ENCODE measurements at regions not wholly inside any gene's neighbourhood (a gene's known extent, or its start where the extent isn't known, plus 50 kb on each side); places are given as distances from the start of the nearest gene placed in this dataset.

- no peaks in the 10 kb centered on the region for H3K36me3 ChIP-seq (ENCODE audit: control insufficient read depth in 3 of 3, insufficient read depth in 2 of 3, low read depth in 1 of 3, low read length in 3 of 3)
- FAIRE-seq (no peak), DNase-seq (no peak)
- H3K27me3 ChIP-seq (ENCODE audit: control insufficient read depth in 3 of 3, insufficient read depth in 3 of 3, low read length in 3 of 3): no peaks in the 10 kb centered on the region
- H3K4me3 ChIP-seq (ENCODE audit: low read depth in 1 of 3, low read length in 3 of 3): no peak overlapping the region
- no peak overlapping the region for H3K27ac ChIP-seq (ENCODE audit: low read depth in 1 of 3, low read length in 2 of 3)
- no peaks in the 10 kb centered on the region for H3K4me1 ChIP-seq (ENCODE audit: control insufficient read depth in 3 of 3, insufficient read depth in 2 of 3, low read depth in 1 of 3, low read length in 2 of 3)
- no peaks in the 10 kb centered on the region for H3K9me3 ChIP-seq (ENCODE audit: control insufficient read depth in 2 of 2, insufficient read depth in 1 of 2, low read depth in 1 of 2, low read length in 1 of 2)
- WGBS, 3 donors: 77 to 90% (median 79%) methylated on average over 4 of the region's 4 CpGs
These were observed 640.3 kb downstream of the TBC1D4 start for GRCh38 chr13:74841651-74842050.

DNA sequence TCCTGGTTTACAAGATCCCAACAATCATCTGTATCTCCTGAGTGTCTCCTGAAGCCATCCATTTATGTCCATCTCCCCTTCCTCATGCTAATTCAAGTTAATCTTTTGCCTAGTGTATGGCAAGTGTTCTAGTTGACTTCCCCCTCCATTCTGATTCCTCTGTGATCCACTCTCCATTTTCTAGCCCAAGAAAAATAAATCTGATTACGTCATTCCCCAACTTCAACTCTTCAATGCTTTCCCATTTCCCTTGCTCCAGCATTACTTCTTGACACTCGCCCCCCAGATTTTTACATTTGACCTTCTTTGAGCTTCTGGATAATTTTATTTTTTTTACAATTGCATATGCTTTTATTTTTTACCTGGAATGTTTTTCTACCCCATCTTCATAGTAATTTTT is 640.8 kb downstream of the TBC1D4 start:
- 76 to 82% (median 80%) methylated on average over 2 of the region's 2 CpGs for WGBS, 3 donors
- FAIRE-seq: no peak
- no peak for DNase-seq

DNA sequence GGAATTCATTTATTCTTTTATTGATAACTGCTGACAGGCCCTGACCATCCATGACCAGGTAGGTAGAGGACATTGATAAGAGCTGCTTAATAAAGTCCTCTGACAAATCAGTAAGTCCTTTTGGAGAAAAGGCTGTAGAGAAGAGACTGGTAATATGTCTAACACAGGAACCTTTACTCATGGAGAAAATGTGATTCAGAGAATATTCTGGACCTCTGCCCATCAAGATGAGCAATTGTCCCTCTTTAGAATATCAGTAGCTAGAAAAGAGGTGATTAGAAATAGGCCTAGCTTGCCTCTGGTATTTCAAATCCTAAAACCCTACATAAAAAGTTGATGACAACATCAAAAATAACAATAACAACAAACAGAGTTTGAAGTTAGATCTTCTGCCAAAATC is 642.3 kb downstream of the TBC1D4 start:
- Histone ChIP-seq H3K36me3 (ENCODE audit: control insufficient read depth in 3 of 3, insufficient read depth in 2 of 3, low read depth in 1 of 3, low read length in 3 of 3) (no peaks in the 10 kb centered on the region), H3K4me1 (ENCODE audit: control insufficient read depth in 3 of 3, insufficient read depth in 2 of 3, low read depth in 1 of 3, low read length in 2 of 3) (no peaks in the 10 kb centered on the region), H3K9me3 (ENCODE audit: control insufficient read depth in 2 of 2, insufficient read depth in 1 of 2, low read depth in 1 of 2, low read length in 1 of 2) (no peaks in the 10 kb centered on the region), H3K27ac (ENCODE audit: low read depth in 1 of 3, low read length in 2 of 3) (no peak overlapping the region), H3K27me3 (ENCODE audit: control insufficient read depth in 3 of 3, insufficient read depth in 3 of 3, low read length in 3 of 3) (no peaks in the 10 kb centered on the region), H3K4me3 (ENCODE audit: low read depth in 1 of 3, low read length in 3 of 3) (no peak overlapping the region)
- DNase-seq (no peak), FAIRE-seq (no peak)

More for the DNA sequence above, 640.8 kb downstream of the TBC1D4 start:
- Histone ChIP-seq H3K4me3 (ENCODE audit: low read depth in 1 of 3, low read length in 3 of 3) (no peak overlapping the region), H3K9me3 (ENCODE audit: control insufficient read depth in 2 of 2, insufficient read depth in 1 of 2, low read depth in 1 of 2, low read length in 1 of 2) (no peaks in the 10 kb centered on the region), H3K4me1 (ENCODE audit: control insufficient read depth in 3 of 3, insufficient read depth in 2 of 3, low read depth in 1 of 3, low read length in 2 of 3) (no peaks in the 10 kb centered on the region), H3K27me3 (ENCODE audit: control insufficient read depth in 3 of 3, insufficient read depth in 3 of 3, low read length in 3 of 3) (no peaks in the 10 kb centered on the region), H3K27ac (ENCODE audit: low read depth in 1 of 3, low read length in 2 of 3) (no peak overlapping the region), H3K36me3 (ENCODE audit: control insufficient read depth in 3 of 3, insufficient read depth in 2 of 3, low read depth in 1 of 3, low read length in 3 of 3) (no peaks in the 10 kb centered on the region)

DNA sequence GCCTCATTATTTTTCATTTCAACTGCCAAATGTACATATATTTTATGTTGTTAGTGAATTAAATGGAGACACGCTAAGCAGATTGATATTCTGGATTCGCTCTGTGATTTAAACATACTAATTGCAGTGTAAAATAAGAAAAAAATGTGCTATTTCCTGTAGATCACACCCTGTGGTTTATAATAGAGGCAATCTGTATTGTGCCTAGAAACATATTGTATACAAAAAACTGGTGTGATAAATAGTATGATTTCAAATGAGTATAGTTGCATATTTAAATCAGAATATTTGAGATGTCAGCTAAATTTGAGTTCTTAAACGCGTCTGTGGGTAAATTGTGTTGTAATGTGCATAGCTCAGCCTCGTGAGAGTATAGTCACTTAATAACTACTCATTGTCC is 643.9 kb downstream of the TBC1D4 start:
- WGBS, 3 donors: 87 to 90% (median 88%) methylated on average over 5 of the region's 5 CpGs
- Histone ChIP-seq H3K36me3 (ENCODE audit: control insufficient read depth in 3 of 3, insufficient read depth in 2 of 3, low read depth in 1 of 3, low read length in 3 of 3) (no peaks in the 10 kb centered on the region), H3K9me3 (ENCODE audit: control insufficient read depth in 2 of 2, insufficient read depth in 1 of 2, low read depth in 1 of 2, low read length in 1 of 2) (no peaks in the 10 kb centered on the region), H3K27ac (ENCODE audit: low read depth in 1 of 3, low read length in 2 of 3) (no peak overlapping the region), H3K4me1 (ENCODE audit: control insufficient read depth in 3 of 3, insufficient read depth in 2 of 3, low read depth in 1 of 3, low read length in 2 of 3) (no peaks in the 10 kb centered on the region), H3K27me3 (ENCODE audit: control insufficient read depth in 3 of 3, insufficient read depth in 3 of 3, low read length in 3 of 3) (no peaks in the 10 kb centered on the region), H3K4me3 (ENCODE audit: low read depth in 1 of 3, low read length in 3 of 3) (no peak overlapping the region)
- FAIRE-seq (no peak), DNase-seq (no peak)

- DNase-seq: no peak
- Histone ChIP-seq H3K9me3 (ENCODE audit: control insufficient read depth in 2 of 2, insufficient read depth in 1 of 2, low read depth in 1 of 2, low read length in 1 of 2) (no peaks in the 10 kb centered on the region), H3K36me3 (ENCODE audit: control insufficient read depth in 3 of 3, insufficient read depth in 2 of 3, low read depth in 1 of 3, low read length in 3 of 3) (no peaks in the 10 kb centered on the region), H3K27ac (ENCODE audit: low read depth in 1 of 3, low read length in 2 of 3) (no peak overlapping the region), H3K4me1 (ENCODE audit: control insufficient read depth in 3 of 3, insufficient read depth in 2 of 3, low read depth in 1 of 3, low read length in 2 of 3) (no peaks in the 10 kb centered on the region), H3K4me3 (ENCODE audit: low read depth in 1 of 3, low read length in 3 of 3) (no peak overlapping the region), H3K27me3 (ENCODE audit: control insufficient read depth in 3 of 3, insufficient read depth in 3 of 3, low read length in 3 of 3) (no peaks in the 10 kb centered on the region)
- WGBS, 3 donors: 81 to 91% (median 88%) methylated on average over 1 of the region's 1 CpG
- no peak for FAIRE-seq
These were observed 645.3 kb downstream of the TBC1D4 start for GRCh38 chr13:74836628-74837027.

GRCh38 chr13:74835579-74835978 is 646.4 kb downstream of the TBC1D4 start:
- no peak for FAIRE-seq
- WGBS, 3 donors: 35 to 67% (median 59%) methylated on average over 1 of the region's 1 CpG
- no peaks in the 10 kb centered on the region for H3K4me1 ChIP-seq (ENCODE audit: control insufficient read depth in 3 of 3, insufficient read depth in 2 of 3, low read depth in 1 of 3, low read length in 2 of 3)

DNA sequence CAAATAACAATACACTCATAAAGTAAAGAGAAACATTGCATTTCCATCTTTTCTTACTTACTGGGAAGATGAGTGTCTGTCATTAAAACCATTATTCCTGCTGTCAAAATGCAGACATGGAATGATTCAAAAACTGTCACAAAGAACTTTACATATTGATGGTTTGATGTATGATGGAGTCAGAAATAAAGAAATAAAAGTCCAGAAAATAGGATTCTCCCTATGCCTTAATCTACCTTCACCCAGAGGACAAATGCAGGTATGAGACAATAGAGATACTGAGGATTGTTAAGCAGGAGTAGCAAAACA is 656.1 kb downstream of the TBC1D4 start:
- H3K4me1 ChIP-seq (ENCODE audit: control insufficient read depth in 3 of 3, insufficient read depth in 2 of 3, low read depth in 1 of 3, low read length in 2 of 3): no peaks in the 10 kb centered on the region
- no peak overlapping the region for H3K27ac ChIP-seq (ENCODE audit: low read depth in 1 of 3, low read length in 2 of 3)
- DNase-seq (no peak), FAIRE-seq (no peak)
- no peaks in the 10 kb centered on the region for H3K27me3 ChIP-seq (ENCODE audit: control insufficient read depth in 3 of 3, insufficient read depth in 3 of 3, low read length in 3 of 3)
- H3K36me3 ChIP-seq (ENCODE audit: control insufficient read depth in 3 of 3, insufficient read depth in 2 of 3, low read depth in 1 of 3, low read length in 3 of 3): no peaks in the 10 kb centered on the region
- no peaks in the 10 kb centered on the region for H3K9me3 ChIP-seq (ENCODE audit: control insufficient read depth in 2 of 2, insufficient read depth in 1 of 2, low read depth in 1 of 2, low read length in 1 of 2)
- no peak overlapping the region for H3K4me3 ChIP-seq (ENCODE audit: low read depth in 1 of 3, low read length in 3 of 3)

More at GRCh38 chr13:74835579-74835978, 646.4 kb downstream of the TBC1D4 start:
- Histone ChIP-seq H3K27me3 (ENCODE audit: control insufficient read depth in 3 of 3, insufficient read depth in 3 of 3, low read length in 3 of 3) (no peaks in the 10 kb centered on the region), H3K4me3 (ENCODE audit: low read depth in 1 of 3, low read length in 3 of 3) (no peak overlapping the region), H3K9me3 (ENCODE audit: control insufficient read depth in 2 of 2, insufficient read depth in 1 of 2, low read depth in 1 of 2, low read length in 1 of 2) (no peaks in the 10 kb centered on the region), H3K36me3 (ENCODE audit: control insufficient read depth in 3 of 3, insufficient read depth in 2 of 3, low read depth in 1 of 3, low read length in 3 of 3) (no peaks in the 10 kb centered on the region), H3K27ac (ENCODE audit: low read depth in 1 of 3, low read length in 2 of 3) (no peak overlapping the region)
- DNase-seq: no peak

GRCh38 chr13:74825152-74825937 is 656.6 kb downstream of the TBC1D4 start:
- no peaks in the 10 kb centered on the region for H3K4me1 ChIP-seq (ENCODE audit: control insufficient read depth in 3 of 3, insufficient read depth in 2 of 3, low read depth in 1 of 3, low read length in 2 of 3)
- no peaks in the 10 kb centered on the region for H3K9me3 ChIP-seq (ENCODE audit: control insufficient read depth in 2 of 2, insufficient read depth in 1 of 2, low read depth in 1 of 2, low read length in 1 of 2)
- no peak overlapping the region for H3K27ac ChIP-seq (ENCODE audit: low read depth in 1 of 3, low read length in 2 of 3)
- DNase-seq (no peak), FAIRE-seq (no peak)
- WGBS, 3 donors: 73 to 83% (median 82%) methylated on average over 2 of the region's 2 CpGs
- H3K4me3 ChIP-seq (ENCODE audit: low read depth in 1 of 3, low read length in 3 of 3): no peak overlapping the region
- H3K27me3 ChIP-seq (ENCODE audit: control insufficient read depth in 3 of 3, insufficient read depth in 3 of 3, low read length in 3 of 3): no peaks in the 10 kb centered on the region
- H3K36me3 ChIP-seq (ENCODE audit: control insufficient read depth in 3 of 3, insufficient read depth in 2 of 3, low read depth in 1 of 3, low read length in 3 of 3): no peaks in the 10 kb centered on the region

GRCh38 chr13:74820809-74821208 is 661.2 kb downstream of the TBC1D4 start:
- FAIRE-seq: no peak
- Histone ChIP-seq H3K4me1 (ENCODE audit: control insufficient read depth in 3 of 3, insufficient read depth in 2 of 3, low read depth in 1 of 3, low read length in 2 of 3) (no peaks in the 10 kb centered on the region), H3K4me3 (ENCODE audit: low read depth in 1 of 3, low read length in 3 of 3) (no peak overlapping the region), H3K9me3 (ENCODE audit: control insufficient read depth in 2 of 2, insufficient read depth in 1 of 2, low read depth in 1 of 2, low read length in 1 of 2) (no peaks in the 10 kb centered on the region), H3K27ac (ENCODE audit: low read depth in 1 of 3, low read length in 2 of 3) (no peak overlapping the region), H3K36me3 (ENCODE audit: control insufficient read depth in 3 of 3, insufficient read depth in 2 of 3, low read depth in 1 of 3, low read length in 3 of 3) (no peaks in the 10 kb centered on the region), H3K27me3 (ENCODE audit: control insufficient read depth in 3 of 3, insufficient read depth in 3 of 3, low read length in 3 of 3) (no peaks in the 10 kb centered on the region)
- no peak for DNase-seq
- WGBS, 3 donors: 44 to 71% (median 50%) methylated on average over 3 of the region's 3 CpGs
